Mesothelial cell of epicardium (in vitro differentiated cells): ENCODE measurements at regions not wholly inside any gene's neighbourhood (a gene's known extent, or its start where the extent isn't known, plus 50 kb on each side); places are given as distances from the start of the nearest gene placed in this dataset.

Source experiments
- DNase-seq, 2 experiments: peaks; one replicate each; pipeline ENCODE4 v3.0.0; 2021; ENCODE audit warnings: low spot score in 2 of 2; ENCODE audit not compliant: unreplicated experiment in 2 of 2
- H3K27ac Mint-ChIP-seq: 2 replicates; pipeline ENCODE4 v1.8.0; 2021; ENCODE audit warnings: mixed read lengths
- H3K27me3 Mint-ChIP-seq: 2 replicates; pipeline ENCODE4 v1.8.0; 2021; ENCODE audit warnings: low read depth, mixed read lengths
- H3K36me3 Mint-ChIP-seq: 2 replicates; pipeline ENCODE4 v1.8.0; 2021; ENCODE audit warnings: mixed read lengths
- H3K4me1 Mint-ChIP-seq: 2 replicates; pipeline ENCODE4 v1.8.0; 2021; ENCODE audit warnings: mixed read lengths
- H3K4me3 Mint-ChIP-seq: 2 replicates; pipeline ENCODE4 v1.8.0; 2021; ENCODE audit warnings: mild to moderate bottlenecking, moderate library complexity, mixed read lengths
- H3K9me3 Mint-ChIP-seq: 2 replicates; pipeline ENCODE4 v1.8.0; 2021; ENCODE audit warnings: mixed read lengths
- CTCF ChIP-seq: fragments of 200-600 bp; sonication (generic); IDR thresholded peaks from one replicate; pipeline ENCODE4 v1.5.0; 2021; ENCODE audit warnings: antibody characterized with exemption; ENCODE audit not compliant: unreplicated experiment

- Mint-ChIP-seq H3K4me1 (peaks cover 7% of the 10 kb centered on the region), H3K9me3 (peaks cover 7% of the 10 kb centered on the region), H3K36me3 (peaks cover 13% of the 10 kb centered on the region), H3K27ac (no peak overlapping the region), H3K27me3 (no peaks in the 10 kb centered on the region), H3K4me3 (no peak overlapping the region)
- DNase-seq = no peak
- peak; percentile 52 for TF ChIP-seq CTCF
Measured at GRCh38 chr4:151604238-151604637, 156.6 kb downstream of the GATB start.

GRCh38 chr4:151605215-151605614 is 155.6 kb downstream of the GATB start:
- Mint-ChIP-seq H3K36me3 (peaks cover 13% of the 10 kb centered on the region), H3K4me3 (no peak overlapping the region), H3K9me3 (peaks cover 7% of the 10 kb centered on the region), H3K27ac (no peak overlapping the region), H3K4me1 (peaks cover 4% of the 10 kb centered on the region), H3K27me3 (no peaks in the 10 kb centered on the region)
- DNase-seq = no peak
- TF ChIP-seq CTCF = no peak

- H3K36me3 Mint-ChIP-seq = peaks cover 13% of the 10 kb centered on the region
- no peaks in the 10 kb centered on the region for H3K27me3 Mint-ChIP-seq
- H3K4me1 Mint-ChIP-seq = peaks cover 1% of the 10 kb centered on the region
- no peak overlapping the region for H3K27ac Mint-ChIP-seq
- TF ChIP-seq CTCF = no peak
- peaks cover 7% of the 10 kb centered on the region for H3K9me3 Mint-ChIP-seq
- no peak for DNase-seq
- no peak overlapping the region for H3K4me3 Mint-ChIP-seq
Measured at GRCh38 chr4:151606061-151606460, 154.7 kb downstream of the GATB start.

GRCh38 chr4:151610229-151610628 is 150.6 kb downstream of the GATB start:
- H3K9me3 Mint-ChIP-seq = no peaks in the 10 kb centered on the region

GRCh38 chr4:151611960-151612359 is 148.8 kb downstream of the GATB start:
- Mint-ChIP-seq H3K27me3 (no peaks in the 10 kb centered on the region), H3K36me3 (no peaks in the 10 kb centered on the region), H3K4me1 (peaks cover 14% of the 10 kb centered on the region), H3K9me3 (no peaks in the 10 kb centered on the region), H3K27ac (no peak overlapping the region), H3K4me3 (no peak overlapping the region)
- DNase-seq = no peak
- no peak for TF ChIP-seq CTCF

More at GRCh38 chr4:151610229-151610628, 150.6 kb downstream of the GATB start:
- no peak for TF ChIP-seq CTCF
- no peak for DNase-seq
- Mint-ChIP-seq H3K27me3 (no peaks in the 10 kb centered on the region), H3K36me3 (no peaks in the 10 kb centered on the region), H3K4me3 (no peak overlapping the region), H3K4me1 (peaks cover 9% of the 10 kb centered on the region), H3K27ac (no peak overlapping the region)

GRCh38 chr4:151613290-151613689 is 147.5 kb downstream of the GATB start:
- Mint-ChIP-seq H3K9me3 (no peaks in the 10 kb centered on the region), H3K27ac (no peak overlapping the region), H3K4me1 (peaks cover 16% of the 10 kb centered on the region), H3K27me3 (no peaks in the 10 kb centered on the region), H3K36me3 (no peaks in the 10 kb centered on the region), H3K4me3 (no peak overlapping the region)
- no peak for DNase-seq
- no peak for TF ChIP-seq CTCF
